ENCODE measurements at regions not wholly inside any gene's neighbourhood (a gene's known extent, or its start where the extent isn't known, plus 50 kb on each side); places are given as distances from the start of the nearest gene placed in this dataset.
A peak's percentile ranks its signal among the peaks of the same experiment; 100 is the strongest.

- TF ChIP-seq MNT (IDR thresholded peaks at IDR 0.05) = no peak
- no peak for TF ChIP-seq GLI4 (CRISPR knock-in tag; IDR thresholded peaks at IDR 0.05; ENCODE audit: borderline replicate concordance)
- TF ChIP-seq ZNF652 (CRISPR knock-in tag; IDR thresholded peaks at IDR 0.05; ENCODE audit: borderline replicate concordance, low read depth) = no peak
- no peak for TF ChIP-seq DPF2 (CRISPR knock-in tag; IDR thresholded peaks at IDR 0.05; ENCODE audit: borderline replicate concordance, low read depth)
- no peak for TF ChIP-seq ZGPAT (CRISPR knock-in tag; IDR thresholded peaks at IDR 0.05)
- TF ChIP-seq ZNF230 (CRISPR knock-in tag; IDR thresholded peaks at IDR 0.05) = no peak
- no peak for TF ChIP-seq ZNF558 (CRISPR knock-in tag; IDR thresholded peaks at IDR 0.05; ENCODE audit: borderline replicate concordance)
- no peak for TF ChIP-seq ZFP36 (IDR thresholded peaks at IDR 0.05; ENCODE audit: borderline replicate concordance, low read depth, low read length, partially characterized antibody)
- peak; percentile 44; the same call in 1 of the 2 replicates for TF ChIP-seq ISL2 (CRISPR knock-in tag; IDR thresholded peaks at IDR 0.05)
- no peak for TF ChIP-seq RERE (CRISPR knock-in tag; IDR thresholded peaks at IDR 0.05; ENCODE audit: low read depth)
- TF ChIP-seq FOSL1 (CRISPR knock-in tag; IDR thresholded peaks at IDR 0.05; ENCODE audit: borderline replicate concordance) = peak; percentile 31; the same call in 1 of the 2 replicates
Observed at GRCh38 chr4:119729835-119730670, 101.4 kb upstream of the PDE5A start (continued).
